Heart left ventricle (tissue), 13 donors: ENCODE measurements at regions not wholly inside any gene's neighbourhood (a gene's known extent, or its start where the extent isn't known, plus 50 kb on each side); places are given as distances from the start of the nearest gene placed in this dataset.

ENCODE experiments used
- POLR2A ChIP-seq, 2 donors: fragments of 450-650 bp; IDR thresholded peaks; one replicate each; pipeline ENCODE4 v1.6.1; 2017; ENCODE audit warnings: antibody characterized with exemption in 2 of 2, mild to moderate bottlenecking in 2 of 2, moderate library complexity in 2 of 2
- TF ChIP-seq, protein P1 (sequence below), 12 donors: fragments of 200-600 bp; sonication (generic) in 4 of 12; IDR thresholded peaks; one replicate each; pipeline versions ENCODE4 v1.5.0 to v1.8.0; 2018 to 2022; ENCODE audit warnings: antibody characterized with exemption in 12 of 12, mild to moderate bottlenecking in 5 of 12
- donor health status: ischemic (EF 13 %, LVEDD 7.1; RV severe dilation, severe dysfunction).
- donor health status: DM: no; HTN: yes; CAD: no.
- donor health status: DM: no; HTN: no; CAD: no.
- donor health status: ischemic (EF 25% LVEDD 6.9; RV normal size, moderate dysfunction).
- donor health status: ischemic (EF 25% LVEDD 5.7; RV mildly dilated, moderate dysfunction).
- donor health status: ischemic (EF 35%, LVEDD 5.7; RV mildly dilated, moderate dysfunction).
- donor health status: nonischemic (EF 11% LVEDD 7.7; RV severe dilation, severe dysfunction).
- donor health status: DM: yes; HTN: yes; CAD: no.
- donor health status: PGD.
- donor health status: ischemic (EF 29% LVEDD 5.4; RV normal size, mild dysfunction).
- donor health status: nonischemic (EF 23%, LVEDD 6.1; RV moderate dilation, normal function).

DNA sequence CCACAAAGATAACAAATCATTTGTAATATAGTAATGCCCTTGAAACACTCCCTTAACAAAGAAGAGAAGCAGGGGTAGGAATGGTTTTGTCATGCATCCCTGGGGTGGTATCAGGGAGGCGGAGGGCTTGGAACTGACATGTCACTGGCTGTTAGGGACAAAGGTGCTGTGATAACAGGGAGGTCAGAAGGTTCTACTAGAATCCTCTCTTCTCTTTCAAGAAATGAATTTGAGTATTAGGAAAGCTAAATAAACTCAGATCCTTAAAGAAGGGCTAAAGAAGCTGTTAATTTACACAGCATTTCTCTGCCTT is 65.4 kb upstream of the ADAMTS18 start:
- no peak for TF ChIP-seq POLR2A (IDR thresholded peaks at IDR 0.05)
- TF ChIP-seq, protein P1, sequence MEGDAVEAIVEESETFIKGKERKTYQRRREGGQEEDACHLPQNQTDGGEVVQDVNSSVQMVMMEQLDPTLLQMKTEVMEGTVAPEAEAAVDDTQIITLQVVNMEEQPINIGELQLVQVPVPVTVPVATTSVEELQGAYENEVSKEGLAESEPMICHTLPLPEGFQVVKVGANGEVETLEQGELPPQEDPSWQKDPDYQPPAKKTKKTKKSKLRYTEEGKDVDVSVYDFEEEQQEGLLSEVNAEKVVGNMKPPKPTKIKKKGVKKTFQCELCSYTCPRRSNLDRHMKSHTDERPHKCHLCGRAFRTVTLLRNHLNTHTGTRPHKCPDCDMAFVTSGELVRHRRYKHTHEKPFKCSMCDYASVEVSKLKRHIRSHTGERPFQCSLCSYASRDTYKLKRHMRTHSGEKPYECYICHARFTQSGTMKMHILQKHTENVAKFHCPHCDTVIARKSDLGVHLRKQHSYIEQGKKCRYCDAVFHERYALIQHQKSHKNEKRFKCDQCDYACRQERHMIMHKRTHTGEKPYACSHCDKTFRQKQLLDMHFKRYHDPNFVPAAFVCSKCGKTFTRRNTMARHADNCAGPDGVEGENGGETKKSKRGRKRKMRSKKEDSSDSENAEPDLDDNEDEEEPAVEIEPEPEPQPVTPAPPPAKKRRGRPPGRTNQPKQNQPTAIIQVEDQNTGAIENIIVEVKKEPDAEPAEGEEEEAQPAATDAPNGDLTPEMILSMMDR (IDR thresholded peaks at IDR 0.05), result no peak
